Suprapubic skin (tissue), 3 donors: ENCODE measurements at regions not wholly inside any gene's neighbourhood (a gene's known extent, or its start where the extent isn't known, plus 50 kb on each side); places are given as distances from the start of the nearest gene placed in this dataset.

Experiments used
- CTCF ChIP-seq, 2 donors: fragments of 200-600 bp in 1 of 2; fragments of 450-650 bp in 1 of 2; sonication (generic) in 1 of 2; IDR thresholded peaks; one replicate each; pipeline ENCODE4 v1.5.1; 2016 to 2019; ENCODE audit warnings: antibody characterized with exemption in 2 of 2, mild to moderate bottlenecking in 1 of 2, moderate library complexity in 1 of 2
- POLR2A ChIP-seq, 2 donors: fragments of 450-650 bp; IDR thresholded peaks; one replicate each; pipeline ENCODE4 v1.6.1; 2017; ENCODE audit warnings: antibody characterized with exemption in 2 of 2, mild to moderate bottlenecking in 2 of 2, moderate library complexity in 2 of 2

GRCh38 chr1:98393719-98394118 lies 267.8 kb upstream of the SNX7 start:
- TF ChIP-seq CTCF (IDR thresholded peaks at IDR 0.05) (no peak), POLR2A (IDR thresholded peaks at IDR 0.05) (no peak)
